ENCODE measurements at regions not wholly inside any gene's neighbourhood (a gene's known extent, or its start where the extent isn't known, plus 50 kb on each side); places are given as distances from the start of the nearest gene placed in this dataset.

DNA sequence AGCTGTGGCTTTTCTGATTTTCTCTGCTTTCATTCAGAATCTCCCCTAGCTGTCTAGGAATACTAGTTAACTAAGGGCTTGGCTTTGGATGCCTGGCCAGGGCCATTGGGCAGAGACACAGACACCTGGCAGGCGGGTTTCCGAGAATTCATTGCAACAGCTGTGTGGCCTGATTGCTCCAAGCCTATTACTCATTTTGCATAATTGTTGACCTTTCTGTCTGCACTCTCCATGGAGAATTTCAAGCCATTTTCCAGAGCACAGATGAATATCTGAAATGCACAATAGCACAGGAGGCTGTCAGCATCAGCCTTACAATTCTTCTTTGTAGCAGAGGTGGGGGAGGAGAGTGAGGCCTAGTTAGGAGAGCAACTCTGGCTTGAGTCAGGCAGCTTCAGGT, 310.5 kb downstream of the DMAC1 start:
- TF ChIP-seq, protein P1, sequence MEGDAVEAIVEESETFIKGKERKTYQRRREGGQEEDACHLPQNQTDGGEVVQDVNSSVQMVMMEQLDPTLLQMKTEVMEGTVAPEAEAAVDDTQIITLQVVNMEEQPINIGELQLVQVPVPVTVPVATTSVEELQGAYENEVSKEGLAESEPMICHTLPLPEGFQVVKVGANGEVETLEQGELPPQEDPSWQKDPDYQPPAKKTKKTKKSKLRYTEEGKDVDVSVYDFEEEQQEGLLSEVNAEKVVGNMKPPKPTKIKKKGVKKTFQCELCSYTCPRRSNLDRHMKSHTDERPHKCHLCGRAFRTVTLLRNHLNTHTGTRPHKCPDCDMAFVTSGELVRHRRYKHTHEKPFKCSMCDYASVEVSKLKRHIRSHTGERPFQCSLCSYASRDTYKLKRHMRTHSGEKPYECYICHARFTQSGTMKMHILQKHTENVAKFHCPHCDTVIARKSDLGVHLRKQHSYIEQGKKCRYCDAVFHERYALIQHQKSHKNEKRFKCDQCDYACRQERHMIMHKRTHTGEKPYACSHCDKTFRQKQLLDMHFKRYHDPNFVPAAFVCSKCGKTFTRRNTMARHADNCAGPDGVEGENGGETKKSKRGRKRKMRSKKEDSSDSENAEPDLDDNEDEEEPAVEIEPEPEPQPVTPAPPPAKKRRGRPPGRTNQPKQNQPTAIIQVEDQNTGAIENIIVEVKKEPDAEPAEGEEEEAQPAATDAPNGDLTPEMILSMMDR (IDR thresholded peaks at IDR 0.05), result no peak
- no peak for TF ChIP-seq POLR2A (IDR thresholded peaks at IDR 0.05)
